Stimulated activated CD4-positive, alpha-beta T cell treated with anti-CD3 and anti-CD28 coated beads, TNF-alpha, amount 100 ng/mL, for 1 hour (primary cell): ENCODE measurements at regions not wholly inside any gene's neighbourhood (a gene's known extent, or its start where the extent isn't known, plus 50 kb on each side); places are given as distances from the start of the nearest gene placed in this dataset.

Experiments
- DNase-seq, 3 donors: peaks; one replicate each; pipeline ENCODE4 v3.0.0-alpha.2; 2020; ENCODE audit warnings: low read depth in 3 of 3, low spot score in 1 of 3

DNA sequence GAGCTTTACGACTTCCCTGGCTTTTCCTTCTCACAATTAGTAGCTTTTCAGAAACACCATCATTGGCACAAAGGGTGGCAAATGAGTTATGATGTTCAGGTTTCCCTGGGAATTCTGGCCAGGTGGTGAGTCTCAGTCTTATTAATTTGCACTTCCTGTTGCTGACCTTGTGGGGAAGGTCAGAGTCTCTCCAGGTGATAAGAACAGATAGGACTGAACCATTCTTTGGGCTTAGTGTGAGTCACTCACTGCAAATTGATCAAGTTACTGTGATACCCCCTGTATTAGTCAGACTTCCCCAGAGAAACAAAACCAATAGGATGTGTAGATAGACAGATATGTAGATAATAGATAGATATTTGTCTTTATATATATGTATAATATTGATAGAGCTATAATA is 53.8 kb upstream of the RANBP3L start:
- no peak for DNase-seq

GRCh38 chr5:36356915-36357314 is 55.2 kb upstream of the RANBP3L start:
- no peak for DNase-seq

DNA sequence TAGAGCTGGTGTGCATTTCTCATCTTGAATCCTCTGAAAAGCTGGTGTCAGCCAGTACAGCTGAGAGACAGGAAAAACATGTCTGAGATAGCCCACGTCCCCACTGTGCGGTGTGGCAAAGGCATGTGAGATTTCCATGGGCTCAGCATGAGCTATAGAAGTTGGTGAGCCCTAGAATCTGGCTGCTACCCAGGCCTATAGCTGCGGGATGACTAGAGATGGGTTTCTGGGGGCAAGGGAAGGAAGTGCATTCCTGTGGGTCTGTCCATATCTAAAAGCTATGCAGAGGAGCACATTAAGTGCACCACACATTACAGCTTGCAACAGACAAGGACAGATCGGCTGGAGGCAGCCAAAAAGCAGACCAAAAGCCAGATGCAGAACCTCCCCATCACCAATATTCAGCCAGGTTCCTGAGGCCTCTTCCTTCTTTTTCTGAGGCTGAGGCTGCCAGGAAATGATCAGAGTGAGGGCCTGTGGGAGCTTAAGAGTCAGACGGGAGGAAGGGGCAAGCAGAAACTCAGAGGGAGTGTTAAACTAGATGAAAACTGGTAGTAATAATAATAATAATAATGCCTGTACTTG is 55.8 kb upstream of the RANBP3L start:
- DNase-seq = no peak

DNA sequence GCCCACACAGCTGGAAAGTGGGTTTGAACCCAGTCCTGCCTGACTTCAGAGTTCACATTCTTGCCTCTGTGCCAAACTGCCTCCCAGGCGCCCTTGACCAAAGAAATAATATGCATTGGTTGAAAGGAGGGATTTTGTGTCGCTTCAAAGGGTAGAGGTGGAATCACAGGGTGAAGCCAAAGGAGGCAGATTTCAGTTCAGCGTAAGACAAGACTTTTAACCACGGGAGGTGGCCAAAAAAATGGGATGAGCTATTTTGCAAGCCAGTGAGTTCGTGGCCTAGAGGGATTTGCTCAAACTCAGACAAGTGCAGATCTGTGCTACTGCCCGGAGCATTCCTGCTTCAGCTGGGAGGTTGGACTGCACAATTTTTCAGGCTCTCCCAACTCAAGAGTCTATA is 57.6 kb upstream of the RANBP3L start:
- DNase-seq = no peak

GRCh38 chr5:36360307-36360706 is 58.6 kb upstream of the RANBP3L start:
- no peak for DNase-seq

DNA sequence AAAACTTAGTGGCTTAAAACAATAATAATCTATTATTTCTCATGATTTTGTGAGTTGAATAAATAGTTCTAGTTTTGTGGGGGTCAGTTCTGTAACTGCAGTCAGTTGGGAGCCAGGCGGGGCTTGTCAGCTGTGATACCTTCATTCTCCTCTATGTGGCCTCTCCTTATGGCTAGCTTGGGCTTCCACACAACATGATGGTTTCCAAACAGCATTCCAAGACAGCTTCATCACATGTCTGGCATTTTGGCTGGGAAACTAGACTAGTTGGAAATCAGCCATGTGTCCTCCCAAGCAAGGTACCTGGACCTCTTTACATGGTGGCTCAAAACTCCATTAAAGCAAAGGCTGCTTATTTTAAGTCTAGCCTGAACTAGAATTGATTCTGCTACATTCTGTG is 61.4 kb upstream of the RANBP3L start:
- no peak for DNase-seq

GRCh38 chr5:36363744-36364143 is 62.0 kb upstream of the RANBP3L start:
- DNase-seq = no peak

GRCh38 chr5:36364473-36364872 is 62.8 kb upstream of the RANBP3L start:
- DNase-seq = no peak

DNA sequence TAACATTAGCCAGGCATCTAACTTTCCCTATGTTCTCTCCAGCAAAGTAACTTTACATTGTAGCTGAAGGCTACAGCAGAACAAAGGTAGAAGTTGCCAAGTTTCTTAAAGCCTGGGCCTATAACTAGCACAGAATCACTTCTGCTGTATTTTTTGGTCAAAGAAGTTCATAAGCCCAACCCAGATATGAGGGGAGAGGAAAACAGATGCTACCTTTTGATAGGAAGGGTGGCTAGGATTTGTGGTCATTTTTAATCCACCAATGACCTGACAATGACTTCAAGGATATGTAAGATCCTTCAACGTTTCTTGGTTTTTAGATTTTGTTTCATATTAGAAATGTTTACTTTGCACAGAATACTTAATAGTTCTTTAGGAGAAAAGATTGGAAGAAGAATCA is 64.2 kb upstream of the RANBP3L start:
- DNase-seq = no peak

- DNase-seq = no peak
These were observed 65.2 kb upstream of the RANBP3L start for GRCh38 chr5:36366883-36367282.

- no peak for DNase-seq
These were observed 65.8 kb upstream of the RANBP3L start for GRCh38 chr5:36367524-36367923.

DNA sequence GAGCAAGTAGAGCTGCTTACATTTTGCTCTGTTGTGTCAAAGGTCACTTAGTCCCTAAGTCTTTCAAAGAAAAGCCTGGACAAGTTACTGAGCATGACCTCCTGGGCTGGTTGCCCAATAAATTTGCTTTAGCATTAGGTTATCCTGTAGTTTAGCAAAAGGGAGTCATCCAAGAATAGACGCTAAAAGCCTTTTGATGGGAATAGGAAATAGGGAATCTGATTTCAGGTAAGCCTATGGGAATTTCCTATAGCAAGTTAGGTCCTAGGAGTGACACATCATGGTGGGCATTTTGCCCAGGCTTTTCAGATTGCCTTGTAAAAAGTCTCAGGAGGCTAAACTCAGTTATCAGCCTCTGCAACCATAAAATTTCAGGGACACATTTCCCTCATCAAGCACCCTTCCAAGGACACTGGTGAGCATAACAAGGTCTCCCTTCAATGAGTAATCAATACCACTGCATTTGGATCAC is 67.6 kb upstream of the RANBP3L start:
- no peak for DNase-seq

DNA sequence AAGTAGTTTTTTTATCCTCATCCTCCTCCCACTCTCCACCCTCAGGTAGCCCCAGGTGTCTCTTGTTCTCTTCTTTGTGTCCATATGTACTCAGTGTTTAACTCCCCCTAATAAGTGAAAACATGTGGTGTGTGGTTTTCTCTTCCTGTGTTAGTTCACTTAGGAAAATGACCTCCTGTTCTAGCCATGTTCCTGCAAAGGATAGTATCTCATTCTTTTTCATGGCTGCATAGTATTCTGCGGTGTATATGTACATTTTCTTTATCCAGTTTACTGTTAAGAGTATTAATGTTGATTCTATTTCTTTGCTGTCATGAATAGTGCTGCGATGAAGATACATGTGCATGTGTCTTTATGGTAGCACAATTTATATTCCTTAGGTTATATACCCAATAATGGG is 68.4 kb upstream of the RANBP3L start:
- no peak for DNase-seq

DNA sequence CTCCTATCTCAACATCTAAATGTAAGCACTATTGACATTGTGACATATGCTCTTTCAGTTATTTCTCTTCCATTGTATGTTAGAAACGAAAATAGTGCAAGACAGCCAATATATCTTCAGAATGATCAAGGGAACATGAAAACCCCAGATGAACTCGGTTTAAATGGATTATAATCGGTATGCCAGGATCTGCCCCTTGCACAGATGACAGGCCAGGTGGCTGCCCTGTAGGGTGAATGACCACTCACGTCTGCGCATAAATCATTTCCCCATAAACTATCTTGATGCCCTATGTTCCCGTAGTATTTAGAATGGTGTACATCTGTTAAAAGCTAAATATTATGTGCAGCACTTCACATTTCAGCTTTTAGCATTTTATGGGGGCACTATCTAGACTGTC is 69.7 kb upstream of the RANBP3L start:
- no peak for DNase-seq

DNA sequence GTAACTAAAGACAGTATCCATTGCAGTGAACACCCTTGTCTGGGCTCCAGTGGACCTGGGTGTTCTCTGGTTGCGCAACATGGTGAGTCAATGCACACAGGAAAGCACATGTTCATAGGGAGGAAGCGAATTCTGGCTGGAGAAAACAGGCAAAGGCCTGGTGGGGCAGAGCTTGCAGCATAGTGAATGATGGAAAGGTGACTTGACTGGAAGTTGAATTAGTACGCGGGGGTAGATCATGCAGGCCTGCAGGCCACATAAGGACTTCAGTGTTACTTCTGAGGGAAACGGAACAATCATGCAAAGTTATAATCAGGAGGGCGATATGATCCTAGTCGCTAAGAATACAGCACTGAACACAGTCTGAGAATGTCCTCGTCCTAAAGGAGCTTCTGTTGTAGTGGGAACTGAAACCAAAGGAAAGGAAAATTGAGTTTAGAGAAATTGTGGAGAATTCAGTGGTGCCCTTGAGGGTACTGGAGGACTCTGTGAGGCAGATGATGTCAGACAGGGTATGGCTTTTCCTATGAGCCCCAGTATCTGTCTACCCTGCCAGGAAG is 71.9 kb upstream of the RANBP3L start:
- no peak for DNase-seq

- DNase-seq = no peak
These were observed 72.7 kb upstream of the RANBP3L start for GRCh38 chr5:36374266-36374862.

- no peak for DNase-seq
These were observed 75.5 kb upstream of the RANBP3L start for GRCh38 chr5:36377192-36377591.

DNA sequence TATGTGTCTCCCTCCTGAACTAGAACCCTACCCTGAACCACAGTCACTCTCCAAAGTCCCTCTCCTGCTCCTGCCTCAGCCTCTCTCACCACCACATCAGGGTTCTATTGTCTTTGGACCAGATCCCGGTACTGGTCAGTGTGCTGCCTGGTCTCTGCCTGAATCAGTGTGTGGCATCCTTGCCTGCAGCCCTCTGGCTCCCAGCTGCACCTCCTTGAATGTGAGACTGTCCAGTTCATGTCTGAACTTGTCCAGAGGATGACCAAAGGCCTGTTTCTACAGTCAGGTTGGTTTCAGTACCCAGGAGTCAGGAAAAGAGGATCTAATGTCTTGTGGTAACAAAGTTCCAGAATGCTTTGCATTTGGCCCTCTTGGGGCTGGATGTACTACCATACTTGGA is 76.8 kb upstream of the RANBP3L start:
- DNase-seq = no peak

DNA sequence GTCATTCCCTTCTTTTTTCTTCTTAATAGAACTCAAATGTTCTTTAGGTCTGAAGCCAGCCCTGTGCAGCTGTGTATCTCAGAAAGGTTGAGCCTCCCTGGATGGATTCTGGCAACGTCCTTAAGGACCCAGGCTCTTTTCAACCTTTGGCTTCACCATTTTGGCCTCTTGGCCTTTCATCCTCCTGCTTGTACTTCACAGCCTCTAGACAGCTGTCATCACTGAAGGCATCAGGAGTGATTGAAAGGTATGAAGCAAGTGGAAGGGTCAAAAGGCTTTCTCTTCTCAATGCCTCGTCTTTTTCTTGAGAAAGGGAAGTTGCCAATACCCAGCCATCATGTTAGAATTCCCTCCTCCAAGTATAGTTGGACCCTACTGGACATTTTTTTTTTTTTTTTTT is 81.2 kb upstream of the RANBP3L start:
- DNase-seq = no peak

GRCh38 chr5:36383942-36384341 is 82.2 kb upstream of the RANBP3L start:
- no peak for DNase-seq

GRCh38 chr5:36384845-36385244 is 83.1 kb upstream of the RANBP3L start:
- no peak for DNase-seq

DNA sequence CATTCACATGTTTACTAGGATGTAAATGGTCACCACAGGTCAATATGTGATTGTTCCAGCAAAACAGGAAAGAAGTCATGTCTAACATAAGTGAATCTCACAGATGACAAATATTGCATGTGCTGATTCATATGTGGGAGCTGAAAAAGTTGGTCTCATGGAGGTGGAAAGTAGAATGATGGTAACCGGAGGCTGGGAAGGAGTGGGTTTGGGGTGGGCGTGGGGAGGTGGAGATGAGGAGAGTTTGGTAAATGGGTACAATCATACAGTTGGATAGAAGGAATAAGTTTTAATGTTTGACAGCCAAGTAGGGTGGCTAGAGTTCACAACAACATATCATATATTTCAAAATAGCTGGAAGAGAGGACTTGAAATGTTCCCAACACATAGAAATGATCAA is 83.8 kb upstream of the RANBP3L start:
- no peak for DNase-seq

DNA sequence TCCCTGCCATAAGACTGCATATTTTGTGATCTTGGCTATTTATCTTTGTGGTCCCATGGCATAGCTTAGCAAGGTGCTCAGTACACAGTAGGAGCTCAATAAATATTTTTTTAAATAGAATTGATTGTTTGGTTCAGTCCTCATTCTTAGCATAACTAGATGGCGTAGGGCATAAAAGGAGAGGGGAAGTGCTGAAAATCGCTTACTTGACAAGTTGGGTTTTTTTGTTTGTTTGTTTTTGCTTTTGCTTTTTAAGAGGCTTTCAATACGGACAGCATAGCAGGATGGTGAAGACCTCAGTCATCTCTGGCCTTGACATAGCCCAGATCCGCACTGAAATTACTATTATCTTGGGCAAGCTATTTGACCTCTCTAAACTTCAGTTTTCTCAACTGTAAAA is 86.6 kb upstream of the RANBP3L start:
- no peak for DNase-seq
